NCI-H82 treated with DMSO at 0.1 percent for 48 hours (cell line): ENCODE measurements at regions not wholly inside any gene's neighbourhood (a gene's known extent, or its start where the extent isn't known, plus 50 kb on each side); places are given as distances from the start of the nearest gene placed in this dataset.

Experiments used
- DNase-seq: peaks from one replicate; lab custom pipeline; 2025; ENCODE audit not compliant: unreplicated experiment; lab: John Stamatoyannopoulos, UW

DNA sequence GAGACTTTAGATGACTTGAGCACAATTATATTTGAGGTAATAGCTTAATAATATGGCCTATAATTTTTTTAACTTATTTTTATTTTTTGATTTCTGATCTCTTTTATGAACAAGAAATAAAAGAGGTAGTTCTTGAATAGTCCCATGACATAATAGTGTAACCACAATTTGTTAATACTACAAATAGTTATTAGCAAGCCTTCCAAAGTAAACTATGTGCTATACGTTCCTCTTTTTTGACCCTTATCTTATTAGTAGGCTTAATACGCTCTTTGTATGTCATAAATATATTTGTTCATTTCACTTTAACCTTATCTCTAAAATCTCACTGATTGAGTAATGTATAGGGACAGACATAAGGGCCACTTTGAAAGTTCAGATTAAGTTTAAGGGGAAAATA is 78.7 kb upstream of the NR4A3 start:
- no peak for DNase-seq

DNA sequence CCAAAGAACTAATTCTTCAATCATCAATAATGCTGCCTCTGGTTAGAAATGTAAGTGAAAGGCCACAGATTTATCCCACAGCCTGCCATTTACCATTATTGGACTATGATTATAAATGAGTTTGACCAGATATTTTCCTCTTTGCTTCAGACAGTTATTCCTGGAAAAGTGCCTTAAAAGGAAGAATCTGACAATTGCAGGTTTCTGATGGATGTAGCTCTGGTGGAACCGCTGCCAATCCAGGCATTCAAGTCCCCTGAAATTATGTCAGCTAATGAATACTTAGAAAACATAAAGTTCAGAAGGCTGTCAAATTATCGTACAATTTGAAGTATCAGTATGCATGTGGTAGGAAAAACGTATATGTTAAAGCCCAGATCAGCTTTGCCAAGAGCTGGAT is 78.2 kb upstream of the NR4A3 start:
- no peak for DNase-seq

DNA sequence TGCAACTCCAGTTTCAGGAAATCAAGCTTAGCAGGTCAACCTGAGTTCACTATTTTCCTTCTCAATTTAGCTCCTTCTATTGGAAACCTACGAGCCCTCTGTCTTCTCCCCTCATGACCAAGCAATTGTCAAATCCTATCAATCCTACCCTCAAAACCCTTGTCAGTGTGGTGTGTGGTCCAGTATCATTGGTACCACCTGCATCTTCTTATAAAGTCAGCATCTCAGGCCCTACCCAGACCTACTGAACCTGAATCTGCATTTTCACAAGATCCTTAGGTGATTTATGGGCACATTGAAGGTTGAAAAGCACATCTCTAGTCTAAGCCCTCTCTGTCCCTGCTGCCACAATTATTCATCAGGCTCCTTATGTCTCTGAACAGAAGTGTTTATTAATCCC is 77.6 kb upstream of the NR4A3 start:
- DNase-seq, result peak; percentile 32

DNA sequence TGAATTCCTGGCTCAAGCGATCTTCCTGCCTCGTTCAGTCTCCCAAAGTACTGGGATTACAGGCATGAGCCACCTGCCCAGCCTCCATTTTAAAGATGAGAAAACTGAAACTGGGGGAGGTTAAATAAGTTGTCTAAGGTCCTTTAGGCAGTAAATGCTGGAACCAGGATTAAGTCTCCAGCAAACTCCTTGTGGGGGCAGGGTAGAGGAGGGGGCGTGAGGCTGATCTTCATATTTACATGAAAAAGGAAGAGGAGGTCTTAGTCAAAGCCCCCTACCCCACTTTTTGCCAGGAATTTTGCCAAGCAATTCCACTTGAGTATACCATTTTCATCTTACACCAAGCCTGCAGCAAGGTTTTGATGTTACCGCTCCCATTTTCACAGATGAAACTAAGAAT is 76.6 kb upstream of the NR4A3 start:
- DNase-seq, result no peak

DNA sequence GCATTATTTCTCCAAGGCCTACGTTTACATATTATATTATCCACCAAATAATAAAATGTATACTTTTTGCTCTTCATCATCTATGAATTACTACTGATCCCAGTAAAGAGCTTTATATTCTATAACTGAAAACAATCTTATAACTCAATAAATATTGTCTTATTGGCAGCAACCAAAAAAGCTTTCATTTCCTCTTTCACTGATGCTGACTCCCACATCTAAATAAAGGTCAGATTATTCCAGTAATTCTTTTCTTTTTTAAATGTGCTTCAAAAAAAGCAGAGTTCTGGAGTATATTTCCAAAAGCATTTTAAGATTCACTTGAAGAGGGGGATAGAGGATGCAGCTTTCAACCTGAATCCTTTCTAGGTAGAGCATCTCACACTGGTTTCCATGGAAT is 75.3 kb upstream of the NR4A3 start:
- DNase-seq, result no peak

DNA sequence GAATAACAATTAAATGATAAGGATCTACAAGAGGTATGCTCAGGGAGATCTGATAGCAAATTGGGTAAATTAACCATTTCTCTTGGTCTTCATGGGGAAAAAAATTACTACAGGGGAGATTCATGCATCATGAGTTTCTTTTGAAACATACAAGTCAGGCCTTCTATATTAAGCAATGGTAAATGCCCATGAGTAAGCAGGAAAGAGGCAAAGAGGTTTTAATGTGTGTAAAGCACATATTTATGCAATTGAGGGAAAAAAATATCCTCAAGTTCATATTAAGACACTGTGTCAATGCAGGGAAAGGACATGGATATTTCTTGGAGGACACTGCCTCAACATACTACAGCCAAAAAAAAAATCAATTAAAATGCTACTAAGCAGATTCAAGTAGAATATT is 73.4 kb upstream of the NR4A3 start:
- DNase-seq, result no peak

DNA sequence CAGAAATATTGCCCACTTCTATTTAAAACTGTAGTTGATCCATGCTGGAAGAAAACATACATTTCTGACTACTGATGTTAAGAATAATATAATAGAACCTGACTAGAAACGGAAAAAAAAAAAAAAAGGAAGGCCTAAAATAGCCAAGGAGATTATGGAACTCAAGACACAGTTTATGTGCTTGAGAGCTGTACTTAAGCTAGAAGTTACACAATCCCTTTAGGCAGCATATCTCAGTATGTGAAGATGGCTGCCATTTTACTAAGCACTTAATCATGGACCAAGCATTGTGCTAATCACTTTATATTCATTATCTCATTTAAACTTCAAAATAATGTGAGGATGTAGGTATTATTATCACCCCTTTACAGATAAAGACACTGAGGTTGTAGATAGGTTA is 73.0 kb upstream of the NR4A3 start:
- peak; percentile 18 for DNase-seq

DNA sequence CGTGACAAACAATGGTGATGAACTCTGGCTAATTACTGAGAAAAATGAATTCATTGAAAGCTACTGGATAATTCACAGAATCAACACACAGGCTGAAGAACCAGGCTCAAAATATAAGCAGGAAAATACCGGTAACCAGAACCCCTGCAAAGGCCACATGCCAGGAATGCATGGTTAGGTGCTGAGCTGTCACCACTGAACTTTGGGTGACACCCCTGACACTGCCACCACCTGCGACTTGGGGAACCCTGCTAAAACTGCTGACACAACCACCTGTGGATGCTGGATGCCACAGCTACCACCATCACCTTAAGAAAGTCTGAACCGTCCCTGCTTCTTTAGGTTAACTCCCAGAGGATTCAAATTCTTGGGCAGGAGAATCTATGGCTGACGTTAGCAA is 72.0 kb upstream of the NR4A3 start:
- no peak for DNase-seq

DNA sequence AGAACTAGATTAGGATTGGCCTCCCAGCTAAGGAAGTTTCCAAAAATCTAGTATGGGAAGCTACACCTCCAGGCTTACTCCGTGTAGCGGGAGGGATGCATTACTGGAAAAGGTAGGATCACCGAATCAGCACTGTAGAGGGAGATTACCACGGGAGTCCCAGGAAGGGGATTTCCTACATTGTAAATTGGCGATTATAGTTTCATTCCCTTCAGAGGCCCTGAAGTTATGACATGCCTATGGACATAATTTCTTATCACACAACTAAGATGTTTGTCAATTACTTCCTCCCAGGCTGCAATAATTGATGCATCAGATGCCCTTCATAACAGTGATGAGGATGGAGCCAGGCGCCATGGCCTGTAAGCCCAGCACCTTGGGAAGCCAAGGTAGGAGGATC is 71.2 kb upstream of the NR4A3 start:
- DNase-seq, result no peak

DNA sequence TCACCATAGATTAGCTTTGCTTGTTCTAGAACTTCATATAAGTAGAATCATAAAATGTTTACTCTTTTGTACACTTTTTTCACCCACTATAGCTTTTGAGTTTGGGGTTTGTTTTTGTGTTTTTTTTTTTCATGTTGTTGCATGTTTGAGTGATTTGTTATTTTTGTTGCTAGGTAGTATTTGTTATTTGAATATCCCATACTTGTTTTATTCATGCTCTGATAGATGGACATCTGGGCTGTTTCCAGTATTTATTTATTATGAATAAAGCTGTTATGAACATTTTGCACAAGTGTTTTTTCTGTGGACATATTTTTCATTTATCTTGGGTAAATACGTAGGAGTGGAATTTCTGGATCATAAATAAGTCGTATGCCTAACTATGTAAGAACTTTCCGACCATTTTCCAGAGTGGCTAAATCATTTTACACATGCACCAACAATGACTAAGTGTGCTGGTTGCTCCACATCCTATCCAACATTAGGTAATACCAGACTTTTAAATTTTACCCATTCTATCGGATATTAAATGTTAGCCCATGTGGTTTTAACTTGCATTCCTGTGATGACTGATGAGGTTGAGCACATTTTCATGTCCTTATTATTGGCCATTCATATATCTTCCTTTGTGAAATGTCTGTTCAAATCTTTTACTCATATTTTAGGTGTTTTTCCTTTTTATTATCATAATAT is 69.1 kb upstream of the NR4A3 start:
- no peak for DNase-seq

DNA sequence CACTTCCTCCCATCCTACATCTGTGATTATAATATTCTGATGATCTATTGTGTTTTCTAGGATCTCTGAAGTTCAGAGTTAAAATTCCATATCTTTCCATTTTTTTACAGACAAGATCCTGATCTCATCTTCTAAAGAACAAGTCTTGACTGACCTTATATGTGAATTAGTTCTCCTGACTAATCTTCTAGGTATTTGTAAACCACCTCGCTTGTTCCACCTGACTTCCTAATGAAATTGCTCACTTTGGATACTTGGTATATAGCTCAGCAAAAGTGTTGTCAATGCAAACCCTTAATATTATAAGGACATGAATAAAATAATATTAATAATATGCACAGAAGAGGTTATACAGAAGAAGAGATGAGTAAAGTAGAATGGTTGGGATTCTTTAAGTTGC is 68.2 kb upstream of the NR4A3 start:
- DNase-seq, result no peak

DNA sequence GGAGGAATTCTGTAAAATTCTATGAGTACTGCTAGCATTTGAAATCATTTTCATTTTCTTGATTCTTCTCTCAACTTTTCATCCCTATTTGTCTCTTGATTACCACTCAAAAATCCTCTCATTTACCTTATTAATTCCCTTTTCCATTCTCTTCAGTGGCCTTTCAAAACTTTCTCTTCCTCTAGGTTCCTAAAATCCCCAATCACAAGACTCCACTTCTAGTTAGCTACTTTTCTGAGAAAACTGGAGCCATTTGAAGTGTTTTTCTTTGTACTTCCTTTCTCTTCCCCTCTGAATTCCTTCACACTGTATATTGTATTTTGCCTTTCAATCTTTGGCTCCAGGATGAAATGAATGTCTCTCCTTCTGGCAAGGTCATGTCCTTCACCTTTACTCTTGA is 61.3 kb upstream of the NR4A3 start:
- DNase-seq, result no peak

DNA sequence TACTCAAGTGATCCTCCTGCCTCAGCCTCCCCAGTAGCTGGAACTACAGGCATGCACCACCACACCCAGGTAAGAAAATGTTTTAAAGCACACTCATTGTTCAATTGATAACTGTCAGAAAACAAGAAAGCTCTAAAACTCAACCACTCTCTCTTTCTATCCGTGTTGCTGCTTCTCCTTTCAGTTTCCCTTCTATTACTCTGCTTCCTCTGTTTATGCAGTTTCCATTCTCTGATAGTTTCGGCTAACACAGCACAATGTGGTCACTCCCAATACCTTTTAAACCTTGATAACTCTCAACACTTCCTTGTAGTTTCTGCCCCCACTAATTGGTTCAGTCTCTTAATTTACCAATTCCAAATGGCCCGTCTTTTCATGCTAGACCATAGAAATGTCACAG is 59.2 kb upstream of the NR4A3 start:
- DNase-seq, result no peak
